NCI-H524 (cell line): ENCODE measurements at regions not wholly inside any gene's neighbourhood (a gene's known extent, or its start where the extent isn't known, plus 50 kb on each side); places are given as distances from the start of the nearest gene placed in this dataset.
"Not testable (repeated sequence)": the region's sequence is repeated elsewhere in the genome, so short reads cannot be mapped to it uniquely, and the experiment has no call there.

Experiments used
- DNase-seq, 2 experiments: peaks; one replicate each; lab custom pipeline; 2025; lab: John Stamatoyannopoulos, UW

DNA sequence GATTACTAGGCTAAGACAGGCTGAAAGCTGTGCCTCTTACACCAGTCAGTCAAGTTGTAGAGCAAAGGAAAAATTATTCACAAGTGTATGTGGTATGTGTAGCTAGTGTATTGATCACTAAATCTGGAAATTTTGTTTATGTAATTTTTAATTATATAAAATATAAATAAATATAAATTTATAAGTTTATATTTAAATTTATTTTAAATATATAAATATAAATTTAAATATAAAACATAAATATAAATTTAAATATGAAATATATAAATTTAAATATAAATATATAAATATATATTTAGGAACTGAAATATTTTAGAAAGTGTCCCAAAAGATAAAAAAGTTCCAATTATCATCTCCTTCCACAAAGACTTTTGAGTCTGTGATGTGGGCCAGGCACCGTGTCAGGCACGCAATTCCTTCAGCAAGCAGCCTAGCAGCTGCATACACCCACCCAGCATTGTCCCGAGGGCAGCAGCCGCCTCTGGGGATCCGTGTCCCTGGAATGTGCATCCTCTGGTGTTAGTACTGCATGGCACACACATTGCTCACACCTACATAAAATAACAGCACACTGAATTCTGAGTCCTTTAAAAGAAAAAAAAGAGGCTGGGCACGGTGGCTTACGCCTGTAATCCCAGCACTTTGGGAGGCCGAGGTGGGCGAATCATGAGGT, 1098.0 kb downstream of the BRD1 start:
- no peak for DNase-seq

DNA sequence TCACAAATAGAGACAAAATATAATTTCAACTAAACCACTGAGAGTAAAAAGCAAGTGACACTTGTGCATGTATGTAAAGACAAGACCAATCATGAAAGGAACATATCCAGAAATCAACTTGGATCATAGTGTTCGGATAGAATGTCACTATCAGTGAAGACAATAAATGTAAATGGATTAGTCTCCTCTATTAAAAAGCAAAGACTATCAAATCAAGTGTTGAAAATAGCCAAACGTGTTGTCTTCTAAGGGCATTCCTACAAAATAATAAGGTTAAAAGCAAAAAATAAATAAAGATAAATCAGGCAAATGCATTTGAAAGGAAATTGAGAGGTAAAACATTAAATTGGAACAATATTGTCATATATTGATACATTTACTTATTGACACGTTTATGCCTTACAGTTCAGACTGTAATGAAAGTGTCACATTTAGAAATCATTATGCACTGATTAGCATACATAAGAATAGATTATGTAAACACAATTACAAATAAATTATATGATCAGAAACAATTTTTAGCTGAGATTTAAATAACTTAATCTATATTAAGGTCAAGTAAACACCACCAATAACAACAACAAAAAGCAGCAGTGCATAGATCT, 1100.1 kb downstream of the BRD1 start:
- no peak for DNase-seq

- no peak for DNase-seq
Measured at GRCh38 chr22:48724899-48725298, 1102.8 kb downstream of the BRD1 start.

DNA sequence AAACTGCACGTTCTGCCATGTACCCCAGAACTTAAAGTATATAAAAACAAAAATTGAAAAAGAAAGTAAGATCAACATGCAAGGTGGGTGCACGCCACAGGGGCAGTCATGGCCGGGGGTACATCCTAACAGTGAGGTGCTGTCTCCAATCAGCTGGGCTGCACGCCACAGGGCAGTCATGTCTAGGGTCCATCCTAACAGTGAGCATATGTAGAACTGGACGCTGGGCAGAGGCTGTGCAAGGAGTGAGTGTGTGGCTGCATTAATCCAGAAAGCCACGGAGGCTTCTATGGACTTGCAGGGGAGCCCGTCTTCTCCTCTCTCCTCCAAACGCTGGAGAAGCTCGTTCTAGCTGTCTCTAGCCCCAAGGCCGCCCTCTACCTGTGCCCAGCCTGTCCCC, 1105.0 kb downstream of the BRD1 start:
- DNase-seq, result no peak

GRCh38 chr22:48721395-48721669, 1106.3 kb downstream of the BRD1 start:
- DNase-seq, result no peak

DNA sequence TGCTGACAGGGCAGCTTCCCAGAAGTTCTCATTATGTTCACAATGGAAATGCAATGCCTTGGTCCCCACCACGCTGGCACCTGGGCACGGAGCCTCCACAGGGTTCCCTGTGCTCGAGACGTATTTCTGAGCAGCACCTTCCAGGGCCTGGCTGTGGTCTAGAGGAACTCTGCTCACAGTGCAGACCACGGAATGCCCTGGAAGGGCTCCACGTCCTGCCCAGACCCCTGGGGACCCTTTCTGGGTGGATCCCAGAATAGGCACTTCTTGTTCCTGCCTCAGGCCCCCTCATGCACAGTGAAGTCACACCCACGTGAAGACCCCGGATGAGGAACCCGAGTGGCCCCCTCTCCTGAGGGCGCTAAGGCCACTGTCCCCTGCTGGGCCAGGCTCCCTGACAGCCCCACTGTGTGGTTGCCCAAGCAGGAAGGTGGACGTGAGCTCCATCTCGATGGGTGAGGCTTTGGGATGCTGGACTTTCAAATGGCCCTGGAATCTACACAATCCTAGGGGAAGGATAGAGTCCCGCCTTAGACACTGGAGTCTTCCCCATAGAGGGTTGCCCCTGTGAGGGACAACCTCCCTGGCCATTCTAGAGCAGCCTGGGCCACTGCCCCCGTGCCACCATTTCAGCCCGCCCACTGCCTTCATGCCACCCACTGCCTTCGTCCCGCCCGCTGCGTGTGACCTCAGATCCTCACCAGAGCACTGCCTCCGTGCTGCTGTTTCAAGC, 1106.8 kb downstream of the BRD1 start:
- DNase-seq, result no peak

- DNase-seq, result no peak
Measured at GRCh38 chr22:48719978-48720661, 1107.6 kb downstream of the BRD1 start.

- peak in 1 of 2 experiments; percentile 6 for DNase-seq
Measured at GRCh38 chr22:48718818-48719500, 1108.7 kb downstream of the BRD1 start.

DNA sequence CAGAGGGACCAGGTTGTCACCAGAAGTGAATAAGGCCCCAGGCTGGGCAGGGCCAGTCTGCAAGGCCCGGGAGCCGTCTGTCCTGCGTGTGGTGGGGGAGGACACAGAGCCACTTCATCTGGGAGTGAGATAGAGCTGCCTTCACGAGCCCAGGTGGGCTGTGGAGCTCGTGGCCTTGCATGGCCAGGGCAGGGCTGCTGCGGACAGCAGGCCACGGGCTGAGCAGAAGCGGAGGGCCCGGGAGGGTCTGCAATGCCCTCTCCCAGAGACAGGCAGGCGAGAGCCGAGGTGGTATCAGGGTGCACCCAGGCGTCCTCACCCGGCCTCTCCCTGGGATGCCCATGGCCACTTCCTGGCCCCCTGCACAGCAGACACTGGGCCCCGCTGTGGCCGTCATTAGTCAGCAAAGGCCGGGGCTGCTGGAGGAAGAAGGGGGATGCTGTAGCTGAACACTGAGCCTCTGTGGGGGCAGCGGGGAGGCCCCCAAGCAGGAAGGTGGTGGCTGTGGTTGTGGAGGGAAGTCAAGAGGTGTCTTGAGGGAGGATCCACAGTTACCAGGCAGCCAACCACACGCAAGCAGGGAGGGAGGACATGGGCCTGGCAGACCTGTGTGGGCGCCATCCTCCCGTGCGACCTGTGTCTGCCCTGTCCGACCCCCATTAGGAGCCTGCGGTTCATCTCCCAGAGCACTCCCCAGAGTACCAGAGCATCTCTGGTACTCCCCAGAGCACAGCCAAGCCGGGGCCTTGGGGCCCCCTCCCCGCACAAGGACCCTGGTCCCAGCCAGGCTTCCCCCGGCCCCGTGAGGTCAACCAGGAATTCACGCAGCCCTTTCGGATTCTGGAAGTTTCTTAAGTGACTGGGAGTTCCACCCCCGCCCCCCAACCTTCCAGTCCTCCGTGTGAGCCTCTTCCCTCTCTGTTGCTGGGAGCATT, 1109.5 kb downstream of the BRD1 start:
- no peak for DNase-seq

DNA sequence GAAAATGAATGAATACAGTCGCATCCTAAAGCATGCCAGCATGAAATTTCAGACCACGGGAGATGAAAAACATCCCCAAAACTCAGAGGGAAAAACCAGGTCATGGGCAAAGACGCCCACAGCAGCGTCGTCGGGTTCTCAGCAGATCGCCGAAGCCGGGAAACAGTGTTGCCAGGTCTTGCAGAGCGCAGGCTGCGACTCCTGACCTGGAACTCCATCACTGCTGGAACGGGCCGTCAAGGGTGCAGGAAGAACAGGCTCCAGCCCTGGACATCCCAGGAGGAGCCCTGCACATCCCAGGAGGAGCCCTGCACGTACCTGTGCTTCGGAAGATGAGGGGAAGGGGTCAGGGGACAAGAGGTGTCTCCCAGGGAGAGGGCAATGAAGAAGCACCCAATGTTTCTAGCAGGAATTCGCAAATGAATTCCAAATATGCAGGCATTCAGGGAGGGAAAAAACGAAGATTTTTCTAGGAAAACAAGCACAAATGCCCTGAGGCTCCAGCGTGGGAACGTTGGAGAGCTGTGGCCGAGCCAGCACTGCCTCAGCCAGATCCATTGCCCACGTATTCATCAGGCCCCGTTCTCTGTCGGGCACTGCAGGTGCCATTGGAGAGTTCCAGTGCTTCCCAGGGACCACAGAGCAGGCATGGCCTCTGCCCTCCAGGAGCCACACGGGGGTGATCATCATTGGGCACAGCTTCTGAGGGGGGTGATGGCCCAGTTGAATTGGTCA, 1110.4 kb downstream of the BRD1 start:
- no peak for DNase-seq

GRCh38 chr22:48716154-48716553, 1111.5 kb downstream of the BRD1 start:
- not testable (repeated sequence) for DNase-seq

- DNase-seq, result no peak
Measured at GRCh38 chr22:48715511-48715910, 1112.2 kb downstream of the BRD1 start.

GRCh38 chr22:48714231-48714630, 1113.4 kb downstream of the BRD1 start:
- no peak for DNase-seq

DNA sequence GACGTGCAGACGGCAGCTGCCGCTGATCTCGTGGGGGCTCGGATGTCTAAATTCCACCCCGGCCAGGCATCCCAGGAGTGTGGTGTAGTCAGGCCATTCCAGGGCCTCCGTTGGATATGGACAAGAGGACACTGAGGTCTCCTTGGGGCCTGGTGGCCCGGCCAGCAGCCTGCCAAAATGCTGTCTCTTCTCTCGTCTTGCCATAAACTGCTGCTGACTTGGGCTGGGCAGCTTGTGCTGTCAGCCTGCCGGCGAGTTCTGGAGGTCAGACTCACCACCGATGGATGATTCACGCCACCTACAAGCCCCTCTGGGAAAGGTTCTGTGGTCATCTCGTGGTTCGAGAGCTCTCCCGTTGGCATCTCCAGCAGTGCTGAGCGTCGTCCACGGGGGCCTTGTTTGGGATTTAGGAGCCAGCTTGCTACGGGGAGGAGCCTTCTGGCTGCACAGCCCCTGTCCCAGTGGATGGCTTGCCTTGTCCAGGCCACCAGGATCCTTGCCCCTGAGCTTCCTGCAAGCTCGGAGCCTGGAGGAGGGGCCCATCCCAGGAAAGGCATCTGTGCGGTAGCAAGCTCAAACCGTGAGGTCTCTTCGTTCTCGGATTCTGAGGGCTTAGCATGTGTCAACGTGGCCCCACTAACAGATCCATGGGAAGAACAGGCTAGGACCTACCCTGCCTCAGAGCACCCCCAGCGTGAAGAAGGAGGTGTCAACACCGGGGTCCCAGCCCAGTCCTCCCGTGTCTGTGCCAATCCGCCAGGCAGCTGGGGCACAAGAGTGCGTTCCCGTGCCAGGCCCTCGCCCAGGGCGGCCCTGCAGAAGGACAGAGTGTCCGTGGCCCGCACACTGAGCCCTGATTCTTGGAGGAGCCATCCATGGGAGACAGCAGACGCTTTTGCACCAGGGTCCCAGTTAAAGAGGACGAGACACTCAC, 1114.1 kb downstream of the BRD1 start:
- DNase-seq, result no peak

- no peak for DNase-seq
Measured at GRCh38 chr22:48712558-48713271, 1115.0 kb downstream of the BRD1 start.

DNA sequence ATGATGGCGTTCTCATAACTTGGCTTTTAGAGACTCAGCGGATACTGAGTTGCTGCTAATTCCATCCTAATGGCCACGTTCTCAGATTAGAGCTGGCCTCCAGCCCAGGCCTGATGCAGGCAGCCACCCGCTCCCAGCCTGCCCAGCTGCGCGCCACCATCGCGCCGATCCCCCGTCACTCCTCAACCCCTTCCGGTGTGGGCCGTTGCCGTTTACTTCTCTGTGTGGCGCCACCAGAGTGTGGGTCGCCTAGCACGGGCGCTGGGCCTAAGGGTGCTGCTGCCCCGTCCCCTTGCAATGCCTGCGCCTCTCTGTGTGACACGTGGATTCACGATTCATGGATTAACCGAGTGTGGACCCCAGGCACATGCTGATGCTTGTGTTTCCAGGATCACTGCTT, 1116.0 kb downstream of the BRD1 start:
- DNase-seq, result no peak

DNA sequence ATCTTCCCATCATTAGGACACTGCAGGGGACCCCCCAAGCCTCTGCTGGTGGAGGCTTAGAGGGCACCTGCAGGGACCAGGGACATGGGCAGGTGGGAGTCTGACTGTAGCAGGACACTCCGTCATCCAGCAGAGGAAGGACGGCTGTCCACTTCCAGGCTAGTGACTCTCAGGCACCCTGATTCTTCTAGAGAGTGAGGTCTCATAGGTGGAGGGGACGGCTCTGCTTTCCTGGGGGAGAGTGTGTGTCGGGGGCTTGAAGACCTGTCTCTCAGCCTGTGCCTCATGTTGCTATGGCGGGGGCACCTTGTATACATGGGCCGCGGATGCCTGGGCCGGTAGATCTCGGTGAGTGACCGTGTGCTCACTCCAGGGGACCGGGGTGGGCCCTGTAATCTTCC, 1116.6 kb downstream of the BRD1 start:
- DNase-seq, result no peak

- DNase-seq, result no peak
Measured at GRCh38 chr22:48710410-48710809, 1117.3 kb downstream of the BRD1 start.

DNA sequence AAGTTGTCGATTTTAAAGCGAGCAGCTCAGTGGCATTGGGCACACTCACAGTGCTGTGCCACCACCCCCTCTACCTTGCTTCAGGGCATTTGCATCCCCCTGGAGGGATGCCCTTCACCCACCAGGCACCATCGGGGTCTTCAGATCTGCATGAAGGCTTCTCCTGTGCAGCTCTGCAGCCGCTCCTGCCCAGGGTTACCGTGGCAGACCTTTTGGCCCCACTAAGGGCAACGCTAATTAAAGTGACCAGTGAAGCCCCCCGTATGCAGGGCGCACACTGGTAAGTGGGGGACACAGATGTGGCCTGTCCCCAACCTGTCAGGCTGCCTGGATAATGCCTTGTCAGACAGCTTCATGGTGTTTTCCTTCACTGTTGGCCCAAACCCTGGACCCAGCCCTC, 1117.7 kb downstream of the BRD1 start:
- DNase-seq, result no peak
